NCI-H2196 treated with DMSO at 0.1 percent for 48 hours (cell line): ENCODE measurements at regions not wholly inside any gene's neighbourhood (a gene's known extent, or its start where the extent isn't known, plus 50 kb on each side); places are given as distances from the start of the nearest gene placed in this dataset.

Experiments
- DNase-seq: peaks from one replicate; lab custom pipeline; 2025; ENCODE audit not compliant: unreplicated experiment; lab: John Stamatoyannopoulos, UW

- no peak for DNase-seq
These were observed 1287.6 kb downstream of the STIM2 start for GRCh38 chr4:28148221-28148620.

- DNase-seq = no peak
These were observed 1289.1 kb downstream of the STIM2 start for GRCh38 chr4:28149762-28150161.

- no peak for DNase-seq
These were observed 1290.7 kb downstream of the STIM2 start for GRCh38 chr4:28151314-28151713.

- DNase-seq = no peak
These were observed 1306.8 kb downstream of the STIM2 start for GRCh38 chr4:28167411-28167810.

GRCh38 chr4:28176942-28177341, 1316.3 kb downstream of the STIM2 start:
- no peak for DNase-seq

- no peak for DNase-seq
These were observed 1317.0 kb downstream of the STIM2 start for GRCh38 chr4:28177641-28178040.

- DNase-seq = no peak
These were observed 1318.5 kb downstream of the STIM2 start for GRCh38 chr4:28179126-28179525.

GRCh38 chr4:28209371-28209924, 1348.8 kb downstream of the STIM2 start:
- no peak for DNase-seq

GRCh38 chr4:28211676-28212470, 1351.2 kb downstream of the STIM2 start:
- DNase-seq = no peak

GRCh38 chr4:28221536-28221935, 1360.9 kb downstream of the STIM2 start:
- DNase-seq = no peak

- DNase-seq = no peak
These were observed 1364.4 kb downstream of the STIM2 start for GRCh38 chr4:28225050-28225449.

GRCh38 chr4:28225689-28226353, 1365.2 kb downstream of the STIM2 start:
- DNase-seq = no peak

- DNase-seq = no peak
These were observed 1366.3 kb downstream of the STIM2 start for GRCh38 chr4:28226962-28227361.

GRCh38 chr4:28227764-28228163, 1367.1 kb downstream of the STIM2 start:
- DNase-seq = no peak

- no peak for DNase-seq
These were observed 1368.2 kb downstream of the STIM2 start for GRCh38 chr4:28228561-28229491.

- no peak for DNase-seq
These were observed 1371.7 kb downstream of the STIM2 start for GRCh38 chr4:28232376-28232775.

GRCh38 chr4:28232951-28233350, 1372.3 kb downstream of the STIM2 start:
- no peak for DNase-seq

- no peak for DNase-seq
These were observed 1373.1 kb downstream of the STIM2 start for GRCh38 chr4:28233724-28234123.

GRCh38 chr4:28238876-28239275, 1378.2 kb downstream of the STIM2 start:
- no peak for DNase-seq

GRCh38 chr4:28241021-28241420, 1380.4 kb downstream of the STIM2 start:
- no peak for DNase-seq

- no peak for DNase-seq
These were observed 1387.2 kb downstream of the STIM2 start for GRCh38 chr4:28247805-28248204.
